GM23338 (cell line): ENCODE measurements at regions not wholly inside any gene's neighbourhood (a gene's known extent, or its start where the extent isn't known, plus 50 kb on each side); places are given as distances from the start of the nearest gene placed in this dataset.
"Not testable (repeated sequence)": the region's sequence is repeated elsewhere in the genome, so short reads cannot be mapped to it uniquely, and the experiment has no call there.

Experiments
- CREB1 ChIP-seq: fragments of 250-450 bp; sonication (Bioruptor Pico); IDR thresholded peaks from 2 replicates; pipeline ENCODE4 v1.5.0; 2020; ENCODE audit warnings: low read depth, mild to moderate bottlenecking, moderate library complexity
- EZH2 ChIP-seq: fragments of 200-600 bp; sonication (generic); IDR thresholded peaks from one replicate; pipeline ENCODE4 v1.8.0; 2017; ENCODE audit warnings: antibody characterized with exemption, mild to moderate bottlenecking, low read depth; ENCODE audit not compliant: unreplicated experiment
- EZH2phosphoT487 ChIP-seq: fragments of 200-600 bp; sonication (generic); IDR thresholded peaks from one replicate; pipeline ENCODE4 v1.8.1; 2018; ENCODE audit warnings: antibody characterized with exemption; ENCODE audit not compliant: unreplicated experiment
- NANOG ChIP-seq: IDR thresholded peaks from 2 replicates; pipeline ENCODE4 v1.6.1; 2016; ENCODE audit warnings: antibody characterized with exemption, borderline replicate concordance
- POLR2AphosphoS5 ChIP-seq: IDR thresholded peaks from 2 replicates; pipeline ENCODE4 v1.6.1; 2016; ENCODE audit warnings: antibody characterized with exemption, low read depth
- TF ChIP-seq, protein P1 (sequence below), 2 experiments: fragments of 200-600 bp in 1 of 2; sonication (generic) in 1 of 2; conservative IDR thresholded peaks; 2 replicates each; pipeline versions ENCODE4 v1.5.1 to v1.6.1; 2016 to 2017; ENCODE audit warnings: antibody characterized with exemption in 2 of 2, low read depth in 2 of 2, mild to moderate bottlenecking in 2 of 2, moderate library complexity in 1 of 2

- TF ChIP-seq, protein P1, sequence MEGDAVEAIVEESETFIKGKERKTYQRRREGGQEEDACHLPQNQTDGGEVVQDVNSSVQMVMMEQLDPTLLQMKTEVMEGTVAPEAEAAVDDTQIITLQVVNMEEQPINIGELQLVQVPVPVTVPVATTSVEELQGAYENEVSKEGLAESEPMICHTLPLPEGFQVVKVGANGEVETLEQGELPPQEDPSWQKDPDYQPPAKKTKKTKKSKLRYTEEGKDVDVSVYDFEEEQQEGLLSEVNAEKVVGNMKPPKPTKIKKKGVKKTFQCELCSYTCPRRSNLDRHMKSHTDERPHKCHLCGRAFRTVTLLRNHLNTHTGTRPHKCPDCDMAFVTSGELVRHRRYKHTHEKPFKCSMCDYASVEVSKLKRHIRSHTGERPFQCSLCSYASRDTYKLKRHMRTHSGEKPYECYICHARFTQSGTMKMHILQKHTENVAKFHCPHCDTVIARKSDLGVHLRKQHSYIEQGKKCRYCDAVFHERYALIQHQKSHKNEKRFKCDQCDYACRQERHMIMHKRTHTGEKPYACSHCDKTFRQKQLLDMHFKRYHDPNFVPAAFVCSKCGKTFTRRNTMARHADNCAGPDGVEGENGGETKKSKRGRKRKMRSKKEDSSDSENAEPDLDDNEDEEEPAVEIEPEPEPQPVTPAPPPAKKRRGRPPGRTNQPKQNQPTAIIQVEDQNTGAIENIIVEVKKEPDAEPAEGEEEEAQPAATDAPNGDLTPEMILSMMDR (conservative IDR thresholded peaks at IDR 0.05; ENCODE audit: low read depth in 2 of 2): not testable (repeated sequence)
- TF ChIP-seq NANOG; CREB1 (CRISPR knock-in tag); EZH2phosphoT487; EZH2; POLR2AphosphoS5: not testable (repeated sequence)
Measured at GRCh38 chrX:89369904-89370303, 551.8 kb upstream of the TGIF2LX start.
